ENCODE measurements at regions not wholly inside any gene's neighbourhood (a gene's known extent, or its start where the extent isn't known, plus 50 kb on each side); places are given as distances from the start of the nearest gene placed in this dataset.

DNA sequence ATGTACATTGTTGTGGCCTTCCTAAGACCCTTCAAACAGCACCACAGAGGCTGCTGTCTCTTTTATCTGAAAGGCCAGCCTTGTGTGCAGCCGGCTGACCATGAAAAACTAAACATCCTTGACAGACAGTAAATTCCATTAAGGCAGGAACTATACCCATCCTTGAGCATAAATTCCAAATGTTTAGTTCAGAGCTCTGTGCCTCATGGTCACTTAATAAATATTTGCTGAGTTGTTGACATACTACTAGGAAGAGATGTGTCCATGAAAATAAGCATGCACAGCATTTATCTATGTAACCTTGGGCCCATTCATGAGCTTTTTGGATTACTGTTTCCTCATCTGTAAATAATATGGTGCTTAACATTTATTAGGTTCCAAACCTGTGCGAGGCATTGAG is 424.8 kb downstream of the HRH4 start:
- no peak overlapping the region for H3K4me3 ChIP-seq (ENCODE audit: low read depth in 1 of 2, low read length in 1 of 2)
- no peak overlapping the region for H3K27ac ChIP-seq
- H3K4me1 ChIP-seq (ENCODE audit: control insufficient read depth in 1 of 2, insufficient read depth in 1 of 2, low read depth in 1 of 2, low read length in 1 of 2), result no peaks in the 10 kb centered on the region
- TF ChIP-seq, protein P1, sequence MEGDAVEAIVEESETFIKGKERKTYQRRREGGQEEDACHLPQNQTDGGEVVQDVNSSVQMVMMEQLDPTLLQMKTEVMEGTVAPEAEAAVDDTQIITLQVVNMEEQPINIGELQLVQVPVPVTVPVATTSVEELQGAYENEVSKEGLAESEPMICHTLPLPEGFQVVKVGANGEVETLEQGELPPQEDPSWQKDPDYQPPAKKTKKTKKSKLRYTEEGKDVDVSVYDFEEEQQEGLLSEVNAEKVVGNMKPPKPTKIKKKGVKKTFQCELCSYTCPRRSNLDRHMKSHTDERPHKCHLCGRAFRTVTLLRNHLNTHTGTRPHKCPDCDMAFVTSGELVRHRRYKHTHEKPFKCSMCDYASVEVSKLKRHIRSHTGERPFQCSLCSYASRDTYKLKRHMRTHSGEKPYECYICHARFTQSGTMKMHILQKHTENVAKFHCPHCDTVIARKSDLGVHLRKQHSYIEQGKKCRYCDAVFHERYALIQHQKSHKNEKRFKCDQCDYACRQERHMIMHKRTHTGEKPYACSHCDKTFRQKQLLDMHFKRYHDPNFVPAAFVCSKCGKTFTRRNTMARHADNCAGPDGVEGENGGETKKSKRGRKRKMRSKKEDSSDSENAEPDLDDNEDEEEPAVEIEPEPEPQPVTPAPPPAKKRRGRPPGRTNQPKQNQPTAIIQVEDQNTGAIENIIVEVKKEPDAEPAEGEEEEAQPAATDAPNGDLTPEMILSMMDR (IDR thresholded peaks at IDR 0.05), result no peak
- no peaks in the 10 kb centered on the region for H3K36me3 ChIP-seq
- no peaks in the 10 kb centered on the region for H3K27me3 ChIP-seq
- H3K9me3 ChIP-seq, result no peaks in the 10 kb centered on the region

DNA sequence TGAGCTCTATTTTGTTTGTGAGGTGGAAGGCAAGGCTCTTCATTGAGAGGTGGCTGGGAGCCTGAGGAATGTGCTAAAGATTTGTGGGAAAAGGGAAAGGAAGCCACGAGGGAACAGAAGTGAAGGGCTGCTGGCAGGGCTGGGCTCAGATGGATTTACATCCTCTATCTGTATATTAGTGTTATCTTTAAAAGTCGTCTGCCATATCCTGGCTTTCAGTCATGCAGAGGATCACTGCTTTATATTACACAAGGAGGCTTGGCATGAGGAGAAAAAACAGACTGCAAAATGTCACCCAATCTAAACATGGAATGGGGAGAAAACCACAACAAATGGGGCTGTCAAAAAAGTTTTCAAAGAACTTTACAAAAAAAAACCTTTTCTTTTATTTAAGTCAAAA is 434.4 kb downstream of the HRH4 start:
- Histone ChIP-seq H3K27ac (no peak overlapping the region), H3K4me1 (ENCODE audit: control insufficient read depth in 1 of 2, insufficient read depth in 1 of 2, low read depth in 1 of 2, low read length in 1 of 2) (no peaks in the 10 kb centered on the region), H3K4me3 (ENCODE audit: low read depth in 1 of 2, low read length in 1 of 2) (no peak overlapping the region), H3K9me3 (no peaks in the 10 kb centered on the region), H3K36me3 (no peaks in the 10 kb centered on the region), H3K27me3 (no peaks in the 10 kb centered on the region)
- TF ChIP-seq, protein P1 (IDR thresholded peaks at IDR 0.05), result no peak

DNA sequence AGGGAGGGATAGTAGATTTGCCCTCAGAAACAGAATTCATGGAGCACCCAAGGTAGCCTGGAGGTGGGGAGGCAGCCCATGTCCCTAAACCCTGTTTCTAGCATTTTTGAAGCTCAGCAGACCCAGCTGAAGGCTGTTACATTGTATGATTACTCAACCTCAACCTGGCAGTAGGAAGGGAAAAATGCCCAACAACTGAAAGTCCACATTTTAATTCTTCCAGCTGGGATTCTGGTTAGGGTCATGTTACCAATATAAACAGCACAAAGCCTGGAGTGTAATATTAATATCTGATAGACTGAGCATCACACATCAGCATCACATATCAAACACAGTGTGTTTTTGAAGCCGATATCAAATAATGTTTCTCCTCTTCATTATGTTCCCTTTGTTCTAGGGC is 437.0 kb downstream of the HRH4 start:
- no peaks in the 10 kb centered on the region for H3K4me1 ChIP-seq (ENCODE audit: control insufficient read depth in 1 of 2, insufficient read depth in 1 of 2, low read depth in 1 of 2, low read length in 1 of 2)
- TF ChIP-seq, protein P1 (IDR thresholded peaks at IDR 0.05), result no peak

DNA sequence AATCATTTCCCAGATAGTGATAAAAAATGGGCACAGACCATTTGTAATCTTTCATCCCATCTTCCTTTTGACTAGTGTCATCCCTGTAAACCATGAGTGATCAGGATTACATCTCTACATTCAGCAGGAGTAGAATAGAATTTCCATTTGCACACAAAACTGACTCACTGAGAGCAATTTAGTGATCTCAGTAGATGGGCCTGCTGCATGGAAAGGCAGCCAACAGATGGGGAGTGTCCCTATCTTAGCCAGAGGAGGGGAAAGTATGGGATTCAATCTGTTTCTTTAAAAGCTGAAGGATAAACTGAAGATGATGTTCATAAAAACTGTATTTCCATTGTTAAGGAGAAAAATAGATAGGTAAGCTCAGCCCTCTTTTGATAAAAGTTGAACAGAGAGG is 441.7 kb downstream of the ZNF521 start:
- Histone ChIP-seq H3K27me3 (no peaks in the 10 kb centered on the region), H3K27ac (no peak overlapping the region), H3K4me1 (ENCODE audit: control insufficient read depth in 1 of 2, insufficient read depth in 1 of 2, low read depth in 1 of 2, low read length in 1 of 2) (no peaks in the 10 kb centered on the region), H3K36me3 (no peaks in the 10 kb centered on the region), H3K4me3 (ENCODE audit: low read depth in 1 of 2, low read length in 1 of 2) (no peak overlapping the region), H3K9me3 (no peaks in the 10 kb centered on the region)
- TF ChIP-seq, protein P1 (IDR thresholded peaks at IDR 0.05), result no peak

More for the DNA sequence above, 437.0 kb downstream of the HRH4 start:
- Histone ChIP-seq H3K4me3 (ENCODE audit: low read depth in 1 of 2, low read length in 1 of 2) (no peak overlapping the region), H3K9me3 (no peaks in the 10 kb centered on the region), H3K27ac (no peak overlapping the region), H3K36me3 (no peaks in the 10 kb centered on the region), H3K27me3 (no peaks in the 10 kb centered on the region)

DNA sequence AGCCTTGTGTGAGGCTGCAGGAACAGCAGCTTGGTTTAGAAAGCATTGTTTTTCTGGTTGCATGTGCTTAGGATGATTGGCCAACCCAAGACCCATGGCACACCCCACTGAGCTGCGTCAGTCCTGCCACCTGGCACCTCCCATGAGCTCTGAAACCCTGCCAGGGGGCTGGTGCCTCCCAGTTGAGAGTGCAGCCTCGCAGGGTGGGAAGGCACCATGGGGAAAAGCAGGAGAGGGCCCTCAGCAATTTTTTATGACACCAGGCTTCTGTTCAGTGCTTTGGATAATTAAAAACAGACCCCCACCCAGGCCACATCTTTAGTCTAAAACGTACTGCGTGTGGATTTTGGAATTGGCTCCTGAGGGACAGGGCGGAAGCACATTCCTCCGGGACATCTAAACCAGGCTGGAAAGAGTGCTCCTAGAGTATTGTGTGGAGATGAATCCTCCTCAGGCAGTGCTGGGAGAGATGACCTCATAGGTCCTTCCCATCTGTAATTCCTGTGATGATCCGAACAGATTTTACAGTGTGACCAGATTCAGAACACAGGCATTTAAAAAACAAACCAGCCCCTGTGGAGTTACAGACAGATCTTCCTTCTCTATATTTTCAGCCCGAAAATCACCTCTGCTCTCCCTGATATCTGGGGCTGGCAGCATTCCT is 438.3 kb downstream of the ZNF521 start:
- Histone ChIP-seq H3K9me3 (no peaks in the 10 kb centered on the region), H3K4me1 (ENCODE audit: control insufficient read depth in 1 of 2, insufficient read depth in 1 of 2, low read depth in 1 of 2, low read length in 1 of 2) (no peaks in the 10 kb centered on the region), H3K4me3 (ENCODE audit: low read depth in 1 of 2, low read length in 1 of 2) (no peak overlapping the region), H3K36me3 (no peaks in the 10 kb centered on the region), H3K27me3 (peaks cover 5% of the 10 kb centered on the region), H3K27ac (no peak overlapping the region)
- TF ChIP-seq, protein P1 (IDR thresholded peaks at IDR 0.05), result no peak

All from neutrophil (primary cell).